Astrocyte of the cerebellum (primary cell): ENCODE measurements at regions not wholly inside any gene's neighbourhood (a gene's known extent, or its start where the extent isn't known, plus 50 kb on each side); places are given as distances from the start of the nearest gene placed in this dataset.

ENCODE experiments used
- DNase-seq: peaks from one replicate; pipeline ENCODE4 v3.0.0-alpha.2; 2011; ENCODE audit warnings: low read depth
- H3K4me3 ChIP-seq: 2 replicates; pipeline ENCODE4 v1.5.1; 2011; ENCODE audit warnings: mild to moderate bottlenecking, low read depth, low read length, moderate library complexity
- CTCF ChIP-seq: IDR thresholded peaks from 2 replicates; pipeline ENCODE4 v1.5.1; 2012; ENCODE audit warnings: low read length, low read depth, moderate library complexity, mild to moderate bottlenecking; ENCODE audit errors: missing control alignments
- in situ Hi-C: cut with HindIII; loops from 2 replicates; pipeline ENCODE4 v1.10.0; 2017; ENCODE audit warnings: low sequenced_read_pairs

GRCh38 chr9:129469188-129469987 lies 151.5 kb downstream of the C9orf50 start:
- no peak for DNase-seq
- no peak for TF ChIP-seq CTCF
- in situ Hi-C loops, result no loop called here
- H3K4me3 ChIP-seq, result no peak overlapping the region

GRCh38 chr9:129467739-129468666 lies 152.9 kb downstream of the C9orf50 start:
- H3K4me3 ChIP-seq, result no peak overlapping the region
- in situ Hi-C loops, result no loop called here
- no peak for TF ChIP-seq CTCF
- DNase-seq, result no peak

GRCh38 chr9:129467004-129467588 lies 153.8 kb downstream of the C9orf50 start:
- in situ Hi-C loops, result no loop called here
- H3K4me3 ChIP-seq, result no peak overlapping the region
- no peak for DNase-seq
- no peak for TF ChIP-seq CTCF

GRCh38 chr9:129465834-129466535 lies 154.9 kb downstream of the C9orf50 start:
- in situ Hi-C loops, result no loop called here
- H3K4me3 ChIP-seq, result no peak overlapping the region
- TF ChIP-seq CTCF, result no peak
- no peak for DNase-seq

DNA sequence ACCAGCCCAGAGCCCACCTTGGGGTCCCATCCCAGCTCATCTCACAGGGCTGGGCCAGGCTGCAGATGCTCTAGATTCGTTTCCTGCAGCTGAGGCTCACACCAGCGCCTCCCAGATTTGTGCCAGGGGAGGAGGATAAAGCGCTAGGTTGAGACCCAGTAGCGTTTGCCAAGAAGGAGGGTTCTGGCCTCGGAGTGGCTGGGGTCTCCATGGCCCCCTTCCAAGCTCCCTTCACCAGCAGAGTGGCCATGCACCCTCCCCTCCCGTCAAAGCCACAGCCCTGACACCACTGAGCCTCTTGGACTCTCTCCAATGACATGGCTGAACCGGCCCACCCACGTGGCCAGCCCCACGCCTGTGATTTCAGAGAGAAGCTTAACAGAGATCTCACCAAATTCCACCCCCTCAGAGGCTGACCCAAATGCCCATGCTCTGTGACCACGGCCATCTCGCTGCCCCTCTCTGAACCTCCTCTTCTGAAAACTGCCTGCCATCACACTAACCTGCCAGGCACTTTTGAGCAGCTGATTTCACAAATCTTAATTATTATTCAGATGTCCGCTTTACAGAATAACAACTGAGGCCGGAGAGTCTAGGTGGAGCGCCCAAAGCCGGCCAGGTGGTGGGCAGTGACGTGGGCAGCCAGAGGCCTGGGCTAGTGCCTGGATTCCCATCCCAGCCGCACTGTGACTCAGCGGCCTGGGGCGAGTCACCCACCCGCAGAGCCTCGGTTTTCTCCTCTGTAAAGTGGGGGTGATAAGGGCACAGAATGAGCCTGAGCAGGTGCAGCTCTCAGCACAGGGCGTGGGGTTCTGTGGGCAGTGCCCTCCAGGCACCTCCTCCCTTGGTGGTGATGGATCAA lies 155.7 kb downstream of the C9orf50 start:
- no peak overlapping the region for H3K4me3 ChIP-seq
- no peak for DNase-seq
- in situ Hi-C loops, result no loop called here
- TF ChIP-seq CTCF, result no peak
